Uterus (tissue), 3 donors: ENCODE measurements at regions not wholly inside any gene's neighbourhood (a gene's known extent, or its start where the extent isn't known, plus 50 kb on each side); places are given as distances from the start of the nearest gene placed in this dataset.

Source experiments
- DNase-seq, 2 donors: peaks; one replicate each; pipeline ENCODE4 v3.0.0-alpha.2; 2019 to 2020
- H3K27ac ChIP-seq, 2 donors: fragments of 200-600 bp; sonication (generic); 1 replicate in 1 of 2; 2 replicates in 1 of 2; pipeline ENCODE4 v1.5.1; 2016 to 2018
- H3K27me3 ChIP-seq, 2 donors: fragments of 200-600 bp; sonication (generic); one replicate each; pipeline ENCODE4 v1.5.1; 2018 to 2019; ENCODE audit warnings: control low read depth in 1 of 2
- H3K36me3 ChIP-seq, 2 donors: fragments of 200-600 bp; sonication (generic); one replicate each; pipeline ENCODE4 v1.5.1; 2019; ENCODE audit warnings: control low read depth in 1 of 2
- H3K4me1 ChIP-seq, 2 donors: fragments of 200-600 bp; sonication (generic); one replicate each; pipeline ENCODE4 v1.5.1; 2018 to 2019; ENCODE audit warnings: control low read depth in 1 of 2
- H3K4me3 ChIP-seq, 2 donors: fragments of 200-600 bp; sonication (generic); 1 replicate in 1 of 2; 2 replicates in 1 of 2; pipeline ENCODE4 v1.5.1; 2018 to 2019; ENCODE audit warnings: mild to moderate bottlenecking in 1 of 2
- H3K9me3 ChIP-seq, 2 donors: fragments of 200-600 bp; sonication (generic); one replicate each; pipeline ENCODE4 v1.5.1; 2019; ENCODE audit warnings: control low read depth in 1 of 2
- POLR2A ChIP-seq, 2 donors: fragments of 450-650 bp; IDR thresholded peaks; one replicate each; pipeline ENCODE4 v1.6.1; 2016; ENCODE audit warnings: antibody characterized with exemption in 2 of 2, mild to moderate bottlenecking in 1 of 2, moderate library complexity in 1 of 2
- intact Hi-C: fragments of 100-400 bp; cut with DNase I; formaldehyde crosslinking; loops from one replicate; pipeline ENCODE4 v1.15.1; 2023; ENCODE audit warnings: low total_unique reads
- TF ChIP-seq, protein P1 (sequence below), 4 experiments: fragments of 200-600 bp in 2 of 4; fragments of 450-650 bp in 2 of 4; sonication (generic) in 2 of 4; IDR thresholded peaks; one replicate each; pipeline ENCODE4 v1.5.1; 2016 to 2019; ENCODE audit warnings: antibody characterized with exemption in 4 of 4, mild to moderate bottlenecking in 2 of 4, moderate library complexity in 1 of 4
- donor health status: DM: yes; HTN: yes; CAD: no.

DNA sequence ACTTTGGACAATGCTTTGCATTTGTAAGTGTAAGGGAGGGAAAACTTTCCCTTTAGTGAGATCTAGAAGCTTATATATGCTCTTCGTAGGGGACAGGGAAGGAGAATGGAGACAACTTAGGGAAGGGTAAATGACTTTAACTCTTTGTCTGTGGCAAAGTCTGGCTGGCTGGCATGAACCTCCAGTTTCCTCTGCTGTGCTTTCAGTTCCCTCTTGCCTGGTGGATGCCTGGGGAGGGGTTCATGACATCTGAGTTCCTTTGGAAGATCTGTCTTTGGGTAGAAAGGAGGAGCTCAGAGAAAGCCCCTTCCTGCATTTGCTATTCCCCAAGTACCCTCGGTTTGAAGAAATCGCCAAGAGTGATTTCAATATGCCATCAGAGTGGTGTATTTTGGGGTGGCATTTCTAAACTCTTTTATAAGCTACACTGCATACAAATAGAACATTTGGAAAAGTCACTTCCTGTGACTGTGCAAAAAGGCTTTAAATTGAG, 143.6 kb downstream of the VAPA start:
- DNase-seq: peak in 1 of 2 donors; percentile 12
- peaks cover 8% of the 10 kb centered on the region in 2 donors for H3K4me1 ChIP-seq
- intact Hi-C loops: no loop called here

DNA sequence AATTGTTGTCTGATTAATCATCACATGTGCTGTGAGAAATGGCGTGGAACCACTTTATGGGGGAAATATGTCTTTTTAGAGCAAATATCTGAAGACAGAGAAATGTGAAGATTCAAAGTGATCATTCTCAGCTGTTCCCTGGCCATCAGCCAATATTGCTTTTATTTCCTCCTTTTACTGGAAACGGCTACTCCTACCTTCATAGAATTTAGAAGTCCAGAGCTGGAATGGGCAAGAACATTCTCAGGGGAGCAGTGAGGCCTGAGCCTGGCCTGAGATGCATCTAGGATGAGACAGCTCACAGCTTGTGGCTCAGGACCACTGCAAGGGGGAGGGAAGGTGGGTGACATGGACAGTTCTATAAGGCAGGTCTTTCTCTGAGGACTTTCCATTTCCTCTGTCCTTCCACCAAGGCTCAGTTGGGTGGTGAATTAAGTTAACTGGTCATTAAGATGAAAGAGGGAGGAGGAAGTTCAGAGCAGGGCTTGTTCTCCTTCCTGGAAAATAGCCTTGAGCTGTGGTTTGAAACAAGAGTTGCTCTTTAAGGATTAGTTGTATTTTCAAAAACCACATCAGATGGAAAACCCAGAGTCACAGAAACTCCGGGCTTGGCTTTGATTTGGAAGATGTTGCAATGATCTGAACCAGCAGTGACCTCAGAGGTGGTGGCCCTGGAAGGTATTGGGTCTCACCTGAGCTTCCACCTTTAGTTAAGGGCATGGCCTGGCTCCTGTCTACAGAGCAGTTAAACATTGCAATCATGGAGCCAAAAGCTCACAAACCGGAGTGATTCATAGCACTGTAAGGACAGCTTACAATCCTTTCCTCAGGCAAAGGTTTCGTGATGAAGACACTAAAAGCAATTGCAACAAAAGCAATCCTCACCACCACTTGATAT, 144.3 kb downstream of the VAPA start:
- H3K9me3 ChIP-seq: no peaks in the 10 kb centered on the region
- H3K27ac ChIP-seq: peak overlapping the region; percentile 49 to 58
- intact Hi-C loops: no loop called here
- H3K36me3 ChIP-seq: no peaks in the 10 kb centered on the region
- H3K4me1 ChIP-seq: peaks cover 8% of the 10 kb centered on the region in 2 donors
- DNase-seq: peak in 1 of 2 donors; percentile 15
- no peaks in the 10 kb centered on the region for H3K27me3 ChIP-seq
- H3K4me3 ChIP-seq: no peak overlapping the region
- TF ChIP-seq, protein P1, sequence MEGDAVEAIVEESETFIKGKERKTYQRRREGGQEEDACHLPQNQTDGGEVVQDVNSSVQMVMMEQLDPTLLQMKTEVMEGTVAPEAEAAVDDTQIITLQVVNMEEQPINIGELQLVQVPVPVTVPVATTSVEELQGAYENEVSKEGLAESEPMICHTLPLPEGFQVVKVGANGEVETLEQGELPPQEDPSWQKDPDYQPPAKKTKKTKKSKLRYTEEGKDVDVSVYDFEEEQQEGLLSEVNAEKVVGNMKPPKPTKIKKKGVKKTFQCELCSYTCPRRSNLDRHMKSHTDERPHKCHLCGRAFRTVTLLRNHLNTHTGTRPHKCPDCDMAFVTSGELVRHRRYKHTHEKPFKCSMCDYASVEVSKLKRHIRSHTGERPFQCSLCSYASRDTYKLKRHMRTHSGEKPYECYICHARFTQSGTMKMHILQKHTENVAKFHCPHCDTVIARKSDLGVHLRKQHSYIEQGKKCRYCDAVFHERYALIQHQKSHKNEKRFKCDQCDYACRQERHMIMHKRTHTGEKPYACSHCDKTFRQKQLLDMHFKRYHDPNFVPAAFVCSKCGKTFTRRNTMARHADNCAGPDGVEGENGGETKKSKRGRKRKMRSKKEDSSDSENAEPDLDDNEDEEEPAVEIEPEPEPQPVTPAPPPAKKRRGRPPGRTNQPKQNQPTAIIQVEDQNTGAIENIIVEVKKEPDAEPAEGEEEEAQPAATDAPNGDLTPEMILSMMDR (IDR thresholded peaks at IDR 0.05): no peak
- TF ChIP-seq POLR2A (IDR thresholded peaks at IDR 0.05): no peak

More for the DNA sequence above, 143.6 kb downstream of the VAPA start:
- no peak overlapping the region for H3K4me3 ChIP-seq
- no peak for TF ChIP-seq POLR2A (IDR thresholded peaks at IDR 0.05)
- TF ChIP-seq, protein P1 (IDR thresholded peaks at IDR 0.05): no peak
- H3K36me3 ChIP-seq: no peaks in the 10 kb centered on the region
- H3K27ac ChIP-seq: peak overlapping the region; percentile 49 to 58
- H3K9me3 ChIP-seq: no peaks in the 10 kb centered on the region
- no peaks in the 10 kb centered on the region for H3K27me3 ChIP-seq

DNA sequence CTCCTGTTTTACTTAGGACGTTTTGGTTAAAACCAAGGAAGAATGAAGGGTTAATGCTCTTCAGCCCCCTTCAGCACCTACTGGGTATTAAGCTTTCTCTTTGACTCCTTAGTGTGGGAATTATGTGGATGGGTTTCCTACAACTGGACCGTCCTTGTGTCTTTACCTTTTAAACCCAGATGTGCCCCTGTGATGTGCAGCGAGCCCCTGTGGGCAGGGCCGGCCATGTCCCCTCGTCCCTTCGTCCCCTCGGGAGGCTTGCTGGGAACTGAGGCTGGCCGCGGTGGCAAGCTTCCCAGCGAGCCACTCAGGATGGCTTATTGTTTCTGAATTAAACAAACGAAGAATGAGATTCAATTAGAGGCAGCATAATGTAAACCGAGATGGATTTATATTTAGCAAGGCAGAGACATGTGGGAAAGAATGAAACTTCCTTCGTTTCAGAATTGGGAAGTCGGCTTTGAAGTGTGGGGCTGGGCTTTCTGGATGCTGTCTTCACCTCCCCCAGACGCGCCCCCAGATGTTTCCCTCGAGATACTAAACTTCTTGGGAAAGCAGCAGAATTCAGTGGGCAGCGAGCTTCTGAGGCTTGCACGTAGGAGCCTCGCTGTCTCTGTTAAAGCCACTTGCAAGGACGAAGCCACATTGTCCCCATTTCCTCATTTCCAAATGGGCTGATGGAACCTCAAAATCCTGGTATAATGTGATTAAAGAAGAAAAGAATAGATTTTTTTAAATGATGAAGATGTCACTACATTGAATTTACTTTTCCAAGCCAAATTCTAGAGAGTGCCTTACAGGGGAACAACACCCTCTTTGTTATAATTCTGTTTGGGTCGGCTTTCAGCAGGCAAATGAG, 146.0 kb downstream of the VAPA start:
- H3K9me3 ChIP-seq: no peaks in the 10 kb centered on the region
- TF ChIP-seq, protein P1 (IDR thresholded peaks at IDR 0.05): no peak
- TF ChIP-seq POLR2A (IDR thresholded peaks at IDR 0.05): no peak
- no peak overlapping the region for H3K4me3 ChIP-seq
- no peaks in the 10 kb centered on the region for H3K36me3 ChIP-seq
- H3K27me3 ChIP-seq: no peaks in the 10 kb centered on the region
- H3K27ac ChIP-seq: peak overlapping the region; percentile 47 to 55
- peaks cover 8% of the 10 kb centered on the region in 2 donors for H3K4me1 ChIP-seq
- intact Hi-C loops: no loop called here
- DNase-seq: peak; percentile 50 to 60

DNA sequence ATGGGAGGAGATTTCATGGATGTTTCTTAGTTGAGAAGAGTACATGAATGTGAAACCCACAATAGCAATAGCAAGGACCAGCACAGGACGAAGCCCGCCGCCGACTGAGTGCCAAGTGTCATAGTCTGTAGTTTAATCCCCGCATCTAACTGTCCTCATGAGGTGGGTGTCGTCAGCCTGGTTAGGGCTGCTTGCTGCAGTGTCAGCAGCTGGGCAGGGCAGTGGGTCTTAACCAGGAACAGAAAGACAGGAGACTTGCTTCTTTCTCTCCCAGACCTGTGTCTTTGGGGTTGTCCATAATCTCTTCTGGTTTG, 146.6 kb downstream of the VAPA start:
- no peak for DNase-seq
- Histone ChIP-seq H3K27me3 (no peaks in the 10 kb centered on the region), H3K4me3 (no peak overlapping the region), H3K36me3 (no peaks in the 10 kb centered on the region), H3K27ac (peak overlapping the region; percentile 47 to 55), H3K9me3 (no peaks in the 10 kb centered on the region), H3K4me1 (peaks cover 8% of the 10 kb centered on the region in 2 donors)
- TF ChIP-seq, protein P1 (IDR thresholded peaks at IDR 0.05): no peak
- no peak for TF ChIP-seq POLR2A (IDR thresholded peaks at IDR 0.05)
- intact Hi-C loops: no loop called here
